Endothelial cell of umbilical vein (primary cell): ENCODE measurements at regions not wholly inside any gene's neighbourhood (a gene's known extent, or its start where the extent isn't known, plus 50 kb on each side); places are given as distances from the start of the nearest gene placed in this dataset.

Experiments
- BruUV-seq: library from RNA; stranded (reverse); fragments of 400-500 nt; replicated peaks from 2 replicates; lab custom pipeline; 2021; lab: Mats Ljungman, UMichigan
- CTCF ChIA-PET: fragments of 300-600, 350-600 bp; sonication (Branson Sonifier 250); formaldehyde crosslinking; loops from one replicate; lab custom pipeline; 2021; ENCODE audit warnings: antibody characterized with exemption, inconsistent platforms; lab: Charles Lee
- POLR2A ChIA-PET: fragments of 300-600, 350-600 bp; sonication (Branson Sonifier 250); formaldehyde crosslinking; loops from one replicate; lab custom pipeline; 2021; ENCODE audit warnings: antibody characterized with exemption, inconsistent platforms; lab: Charles Lee
- DNase-seq: peaks from one replicate; pipeline ENCODE4 v3.0.0-alpha.2; 2011; ENCODE audit warnings: low read depth, low spot score
- FAIRE-seq: peaks from 2 replicates; lab custom pipeline; 2011; peaks lifted over from hg19 to GRCh38; lab: Jason Lieb, UNC
- H2AFZ ChIP-seq: 2 replicates; pipeline ENCODE4 v1.6.0; 2012; ENCODE audit warnings: low read depth, low read length, control low read depth, inconsistent platforms
- H3K27ac ChIP-seq: 2 replicates; pipeline ENCODE4 v1.5.1; 2011; ENCODE audit warnings: low read depth, mild to moderate bottlenecking, control low read depth, low read length, moderate library complexity; ENCODE audit not compliant: insufficient read depth
- H3K27me3 ChIP-seq, 2 experiments: 2 replicates each; pipeline versions ENCODE4 v1.6.0 to v1.6.1; 2011; ENCODE audit warnings: low read length in 2 of 2, mixed read lengths in 1 of 2; ENCODE audit not compliant: control insufficient read depth in 2 of 2, insufficient read depth in 2 of 2
- H3K36me3 ChIP-seq, 2 experiments: 2 replicates in 1 of 2; 3 replicates in 1 of 2; pipeline ENCODE4 v1.5.1; 2011; ENCODE audit warnings: low read length in 2 of 2, mild to moderate bottlenecking in 1 of 2, moderate library complexity in 1 of 2; ENCODE audit not compliant: control insufficient read depth in 2 of 2, insufficient read depth in 2 of 2; ENCODE audit errors: extremely low read depth in 1 of 2
- H3K4me1 ChIP-seq: 3 replicates; pipeline ENCODE4 v1.5.1; 2011; ENCODE audit warnings: mild to moderate bottlenecking, low read length; ENCODE audit not compliant: control insufficient read depth, insufficient read depth; ENCODE audit errors: extremely low read depth
- H3K4me2 ChIP-seq: 2 replicates; pipeline ENCODE4 v1.6.1; 2011; ENCODE audit warnings: low read length, control low read depth, mixed read lengths; ENCODE audit not compliant: insufficient read depth
- H3K4me3 ChIP-seq, 3 experiments: fragments of 200-600 bp in 1 of 3; sonication (generic), shearing (Covaris generic) in 1 of 3; replicated peaks in 1 of 3; 2 replicates each; pipeline ENCODE4 v1.5.1; 2011 to 2016; ENCODE audit warnings: control low read depth in 3 of 3, low read length in 3 of 3, mild to moderate bottlenecking in 2 of 3, inconsistent platforms in 1 of 3, low read depth in 1 of 3, moderate library complexity in 1 of 3; ENCODE audit not compliant: insufficient read depth in 1 of 3
- H3K79me2 ChIP-seq: 2 replicates; pipeline ENCODE4 v1.6.0; 2012; ENCODE audit warnings: low read length, inconsistent platforms; ENCODE audit not compliant: control insufficient read depth, insufficient read depth
- H3K9ac ChIP-seq: replicated peaks from 2 replicates; pipeline ENCODE3; 2011; ENCODE audit warnings: low read length, control low read depth; ENCODE audit not compliant: insufficient read depth; ENCODE audit errors: extremely low read depth
- H3K9me1 ChIP-seq: replicated peaks from 3 replicates; pipeline ENCODE4 v1.6.0; 2011; ENCODE audit warnings: mild to moderate bottlenecking, low read length; ENCODE audit not compliant: control insufficient read depth, insufficient read depth; ENCODE audit errors: extremely low read depth
- H3K9me3 ChIP-seq: replicated peaks from 2 replicates; pipeline ENCODE4 v1.5.1; 2012; ENCODE audit warnings: low read length, inconsistent platforms; ENCODE audit not compliant: control insufficient read depth, insufficient read depth
- H4K20me1 ChIP-seq: replicated peaks from 2 replicates; pipeline ENCODE3; 2011; ENCODE audit warnings: mild to moderate bottlenecking, low read length; ENCODE audit not compliant: control insufficient read depth, insufficient read depth; ENCODE audit errors: extremely low read depth
- EZH2 ChIP-seq: IDR thresholded peaks from 2 replicates; pipeline ENCODE4 v1.6.1; 2012; ENCODE audit warnings: borderline replicate concordance, low read depth, mild to moderate bottlenecking, moderate library complexity, low read length, inconsistent platforms; ENCODE audit not compliant: severe bottlenecking
- FOS ChIP-seq: IDR thresholded peaks from 2 replicates; pipeline ENCODE4 v1.6.1; 2011; ENCODE audit warnings: mild to moderate bottlenecking, low read length, moderate library complexity, borderline replicate concordance; ENCODE audit not compliant: insufficient read depth
- JUN ChIP-seq: IDR thresholded peaks from 2 replicates; pipeline ENCODE4 v1.6.1; 2011; ENCODE audit warnings: borderline replicate concordance, low read depth; ENCODE audit not compliant: insufficient read length, insufficient read depth
- MYC ChIP-seq: IDR thresholded peaks from one replicate; pipeline ENCODE4 v1.6.1; 2011; ENCODE audit warnings: mild to moderate bottlenecking, low read depth, low read length
- POLR2AphosphoS5 ChIP-seq: IDR thresholded peaks from 2 replicates; pipeline ENCODE4 v1.6.1; 2012; ENCODE audit warnings: low read depth, mild to moderate bottlenecking, control low read depth, low read length, moderate library complexity; ENCODE audit not compliant: insufficient read depth
- dilution Hi-C: fragments of 300-500 bp; cut with MboI; formaldehyde crosslinking; loops from one replicate; pipeline ENCODE4 v1.15.0; 2019; ENCODE audit warnings: low sequenced_read_pairs; ENCODE audit not compliant: extremely low pct_ligation_motif_present
- intact Hi-C: fragments of 100-400 bp; cut with micrococcal nuclease; formaldehyde crosslinking; loops from one replicate; pipeline ENCODE4 v1.10.0; 2022
- TF ChIP-seq, protein P1 (sequence below), 2 donors: IDR thresholded peaks; 1 replicate in 1 of 2; 2 replicates in 1 of 2; pipeline ENCODE4 v1.5.1; 2011; ENCODE audit warnings: low read length in 2 of 2, mild to moderate bottlenecking in 2 of 2, moderate library complexity in 2 of 2, control low read depth in 1 of 2, inconsistent platforms in 1 of 2, low read depth in 1 of 2; ENCODE audit not compliant: insufficient read depth in 1 of 2; ENCODE audit errors: extremely low read depth in 1 of 2

DNA sequence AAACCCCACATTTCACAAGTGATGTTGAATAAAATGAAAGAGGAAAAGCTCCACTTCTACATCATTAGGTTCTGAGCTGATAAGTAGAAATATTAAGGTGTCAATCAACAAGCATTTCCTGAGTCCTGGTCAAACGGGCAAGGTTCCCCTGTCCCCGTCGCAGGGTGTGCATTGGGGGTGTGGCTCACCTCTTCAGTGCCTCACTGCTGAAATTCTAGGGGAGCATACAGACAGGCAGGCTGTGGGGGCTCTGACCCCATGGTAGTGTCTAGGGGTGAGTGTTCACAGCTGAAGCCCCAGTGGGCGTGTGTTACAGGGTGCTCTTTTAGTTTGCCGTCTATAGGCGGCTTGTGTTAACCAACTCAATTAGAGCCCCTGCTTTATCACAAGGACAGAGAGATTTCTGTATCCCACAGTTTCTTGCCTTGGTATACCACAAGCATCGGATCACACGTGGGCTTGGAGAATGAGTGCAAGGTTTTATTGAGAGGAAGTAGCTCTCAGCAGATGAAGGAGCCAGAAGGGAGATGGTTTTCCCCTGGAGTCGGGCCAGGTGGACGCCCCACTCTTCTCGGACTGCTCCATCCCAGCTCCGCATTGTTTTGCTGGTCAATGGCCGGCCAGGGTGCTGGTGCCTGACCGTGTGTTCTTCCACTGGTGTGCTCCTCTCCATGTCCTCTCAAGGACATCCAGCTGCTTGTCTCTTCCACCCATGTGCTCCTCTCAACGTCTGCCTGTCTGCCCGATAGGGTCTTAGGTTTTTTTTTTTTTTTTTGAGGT is 238.2 kb upstream of the NLRP1 start:
- Histone ChIP-seq H3K27ac (no peak overlapping the region), H3K36me3 (no peaks in the 10 kb centered on the region), H3K9me3 (no peaks in the 10 kb centered on the region), H3K9ac (no peak overlapping the region), H3K9me1 (no peaks in the 10 kb centered on the region), H4K20me1 (no peaks in the 10 kb centered on the region), H2AFZ (no peak overlapping the region), H3K27me3 (no peaks in the 10 kb centered on the region), H3K4me3 (no peak overlapping the region), H3K79me2 (no peaks in the 10 kb centered on the region), H3K4me2 (no peak overlapping the region), H3K4me1 (peaks cover 27% of the 10 kb centered on the region)
- ChIA-PET CTCF (no interaction called here), POLR2A (no interaction called here)
- TF ChIP-seq FOS (no peak), MYC (no peak), JUN (no peak), POLR2AphosphoS5 (no peak), EZH2 (no peak)
- TF ChIP-seq, protein P1, sequence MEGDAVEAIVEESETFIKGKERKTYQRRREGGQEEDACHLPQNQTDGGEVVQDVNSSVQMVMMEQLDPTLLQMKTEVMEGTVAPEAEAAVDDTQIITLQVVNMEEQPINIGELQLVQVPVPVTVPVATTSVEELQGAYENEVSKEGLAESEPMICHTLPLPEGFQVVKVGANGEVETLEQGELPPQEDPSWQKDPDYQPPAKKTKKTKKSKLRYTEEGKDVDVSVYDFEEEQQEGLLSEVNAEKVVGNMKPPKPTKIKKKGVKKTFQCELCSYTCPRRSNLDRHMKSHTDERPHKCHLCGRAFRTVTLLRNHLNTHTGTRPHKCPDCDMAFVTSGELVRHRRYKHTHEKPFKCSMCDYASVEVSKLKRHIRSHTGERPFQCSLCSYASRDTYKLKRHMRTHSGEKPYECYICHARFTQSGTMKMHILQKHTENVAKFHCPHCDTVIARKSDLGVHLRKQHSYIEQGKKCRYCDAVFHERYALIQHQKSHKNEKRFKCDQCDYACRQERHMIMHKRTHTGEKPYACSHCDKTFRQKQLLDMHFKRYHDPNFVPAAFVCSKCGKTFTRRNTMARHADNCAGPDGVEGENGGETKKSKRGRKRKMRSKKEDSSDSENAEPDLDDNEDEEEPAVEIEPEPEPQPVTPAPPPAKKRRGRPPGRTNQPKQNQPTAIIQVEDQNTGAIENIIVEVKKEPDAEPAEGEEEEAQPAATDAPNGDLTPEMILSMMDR (IDR thresholded peaks at IDR 0.05; ENCODE audit: extremely low read depth in 1 of 2, insufficient read depth in 1 of 2, low read depth in 1 of 2, low read length in 2 of 2) = no peak
- dilution Hi-C loops (no loop called here), intact Hi-C loops (no loop called here)
- BruUV-seq = no TSS peak
- FAIRE-seq (no peak), DNase-seq (no peak)
